Trophoblast cell (in vitro differentiated cells and primary cell): ENCODE measurements at regions not wholly inside any gene's neighbourhood (a gene's known extent, or its start where the extent isn't known, plus 50 kb on each side); places are given as distances from the start of the nearest gene placed in this dataset.

ENCODE experiments used
- DNase-seq, 2 donors: peaks; one replicate each; pipeline ENCODE4 v3.0.0-alpha.2; 2016
- H2AFZ ChIP-seq: 2 replicates; pipeline ENCODE4 v1.6.1; 2013; ENCODE audit warnings: low read length, moderate library complexity, mild to moderate bottlenecking; ENCODE audit not compliant: insufficient read depth, poor library complexity
- H2AK5ac ChIP-seq: 2 replicates; pipeline ENCODE4 v1.6.1; 2013; ENCODE audit warnings: mild to moderate bottlenecking, low read length
- H2BK120ac ChIP-seq: 2 replicates; pipeline ENCODE4 v1.6.1; 2013; ENCODE audit warnings: low read length, mild to moderate bottlenecking, moderate library complexity; ENCODE audit not compliant: insufficient read depth, poor library complexity
- H2BK12ac ChIP-seq: 2 replicates; pipeline ENCODE4 v1.6.1; 2013; ENCODE audit warnings: mild to moderate bottlenecking, low read length, moderate library complexity
- H2BK5ac ChIP-seq: 2 replicates; pipeline ENCODE4 v1.6.1; 2013; ENCODE audit warnings: low read length, low read depth, moderate library complexity, mild to moderate bottlenecking; ENCODE audit not compliant: poor library complexity
- H3K14ac ChIP-seq: 2 replicates; pipeline ENCODE4 v1.6.1; 2013; ENCODE audit warnings: mild to moderate bottlenecking, low read length
- H3K18ac ChIP-seq: 2 replicates; pipeline ENCODE4 v1.6.1; 2013; ENCODE audit warnings: mild to moderate bottlenecking, low read length
- H3K23ac ChIP-seq: 2 replicates; pipeline ENCODE4 v1.6.1; 2013; ENCODE audit warnings: low read length
- H3K27ac ChIP-seq: 2 replicates; pipeline ENCODE4 v1.5.1; 2013; ENCODE audit warnings: low read depth, mild to moderate bottlenecking, inconsistent platforms, low read length, moderate library complexity
- H3K27me3 ChIP-seq: 2 replicates; pipeline ENCODE4 v1.6.1; 2013; ENCODE audit warnings: inconsistent platforms, mild to moderate bottlenecking, low read length, moderate library complexity; ENCODE audit not compliant: insufficient read depth
- H3K36me3 ChIP-seq, 2 experiments: 1 replicate in 1 of 2; 2 replicates in 1 of 2; pipeline ENCODE4 v1.6.1; 2013; ENCODE audit warnings: low read length in 2 of 2, mild to moderate bottlenecking in 2 of 2, moderate library complexity in 1 of 2; ENCODE audit not compliant: insufficient read depth in 2 of 2, control insufficient read depth in 1 of 2
- H3K4ac ChIP-seq: 2 replicates; pipeline ENCODE4 v1.6.1; 2013; ENCODE audit warnings: low read depth, mild to moderate bottlenecking, low read length, moderate library complexity
- H3K4me1 ChIP-seq, 2 experiments: 1 replicate in 1 of 2; 2 replicates in 1 of 2; pipeline ENCODE4 v1.6.1; 2013; ENCODE audit warnings: low read length in 2 of 2, mild to moderate bottlenecking in 2 of 2, moderate library complexity in 1 of 2; ENCODE audit not compliant: insufficient read depth in 2 of 2, control insufficient read depth in 1 of 2
- H3K4me2 ChIP-seq: 2 replicates; pipeline ENCODE4 v1.6.1; 2013; ENCODE audit warnings: inconsistent platforms, mild to moderate bottlenecking, low read length, moderate library complexity
- H3K4me3 ChIP-seq: 2 replicates; pipeline ENCODE4 v1.5.1; 2013; ENCODE audit warnings: mild to moderate bottlenecking, low read depth, low read length, inconsistent platforms
- H3K79me1 ChIP-seq: one replicate; pipeline ENCODE4 v1.6.1; 2013; ENCODE audit warnings: low read length
- H3K79me2 ChIP-seq: 2 replicates; pipeline ENCODE4 v1.6.1; 2013; ENCODE audit warnings: low read length, mild to moderate bottlenecking; ENCODE audit not compliant: control insufficient read depth, insufficient read depth, poor library complexity
- H3K9ac ChIP-seq: 2 replicates; pipeline ENCODE4 v1.6.1; 2013; ENCODE audit warnings: mild to moderate bottlenecking, low read length
- H3K9me3 ChIP-seq: 2 replicates; pipeline ENCODE4 v1.6.1; 2013; ENCODE audit warnings: low read depth, mild to moderate bottlenecking, control low read depth, inconsistent platforms, low read length; ENCODE audit not compliant: insufficient read depth
- H4K12ac ChIP-seq: 2 replicates; pipeline ENCODE4 v1.6.1; 2013; ENCODE audit warnings: low read depth, mild to moderate bottlenecking, low read length, moderate library complexity
- H4K8ac ChIP-seq: 2 replicates; pipeline ENCODE4 v1.6.1; 2013; ENCODE audit warnings: low read depth, mild to moderate bottlenecking, low read length, moderate library complexity
- H4K91ac ChIP-seq: one replicate; pipeline ENCODE4 v1.6.1; 2013; ENCODE audit warnings: low read depth, mild to moderate bottlenecking, low read length, moderate library complexity
- WGBS: extraction: QIAGEN DNeasy Blood & Tissue Kit; methylation state at CpG from one replicate; pipeline ENCODE4 v1.1.7; 2013; ENCODE audit warnings: missing lambda C conversion rate; ENCODE audit not compliant: insufficient read length, insufficient coverage; ENCODE audit errors: extremely low coverage; 5-methylcytosine and 5-hydroxymethylcytosine counted together

DNA sequence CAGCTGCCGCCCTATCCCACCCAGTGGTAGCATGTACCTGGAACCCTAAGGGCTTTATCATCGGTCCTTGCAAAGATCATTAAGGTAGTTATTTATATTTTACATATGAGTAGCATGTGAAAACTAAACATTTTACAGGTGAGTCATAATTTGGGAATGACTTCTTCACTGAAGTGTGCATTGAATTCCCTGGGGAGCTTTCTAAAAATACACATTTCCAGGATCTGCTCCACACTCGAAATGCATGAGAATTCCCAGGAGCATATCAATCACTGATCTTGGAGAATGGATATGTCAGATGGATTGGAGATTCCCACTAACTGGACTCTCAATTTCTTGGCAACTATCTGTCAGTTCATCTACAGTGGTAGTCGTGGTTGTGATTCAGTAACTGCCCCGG, 717.5 kb downstream of the IRX1 start:
- H3K9me3 ChIP-seq = no peaks in the 10 kb centered on the region
- no peak overlapping the region for H3K23ac ChIP-seq
- peaks cover 0 to 3% of the 10 kb centered on the region in 2 experiments for H3K4me1 ChIP-seq
- no peak overlapping the region for H2BK12ac ChIP-seq
- no peak overlapping the region for H4K8ac ChIP-seq
- no peak overlapping the region for H4K91ac ChIP-seq
- no peaks in the 10 kb centered on the region for H3K36me3 ChIP-seq
- H4K12ac ChIP-seq = no peak overlapping the region
- no peak overlapping the region for H3K4me3 ChIP-seq
- no peak overlapping the region for H3K27ac ChIP-seq
- no peak overlapping the region for H3K14ac ChIP-seq
- no peak for DNase-seq
- no peak overlapping the region for H3K9ac ChIP-seq
- H2BK5ac ChIP-seq = no peak overlapping the region
- no peak overlapping the region for H3K18ac ChIP-seq
- WGBS = no CpG with 5 or more reads among the region's 5 CpGs
- H3K4me2 ChIP-seq = no peak overlapping the region
- no peaks in the 10 kb centered on the region for H3K79me1 ChIP-seq
- H3K79me2 ChIP-seq = no peaks in the 10 kb centered on the region
- no peak overlapping the region for H2AK5ac ChIP-seq
- no peak overlapping the region for H2AFZ ChIP-seq
- no peak overlapping the region for H2BK120ac ChIP-seq
- no peaks in the 10 kb centered on the region for H3K27me3 ChIP-seq
- H3K4ac ChIP-seq = no peak overlapping the region

- Histone ChIP-seq H3K4me1 (no peaks in the 10 kb centered on the region), H3K79me2 (no peaks in the 10 kb centered on the region), H3K23ac (no peak overlapping the region), H3K4ac (no peak overlapping the region), H4K91ac (no peak overlapping the region), H3K14ac (no peak overlapping the region), H2AFZ (no peak overlapping the region), H4K12ac (no peak overlapping the region), H2AK5ac (no peak overlapping the region), H2BK120ac (no peak overlapping the region), H3K27me3 (no peaks in the 10 kb centered on the region), H2BK5ac (no peak overlapping the region), H4K8ac (no peak overlapping the region), H3K79me1 (no peaks in the 10 kb centered on the region), H3K4me3 (no peak overlapping the region), H3K9me3 (no peaks in the 10 kb centered on the region), H3K9ac (no peak overlapping the region), H3K18ac (no peak overlapping the region), H3K36me3 (no peaks in the 10 kb centered on the region), H3K4me2 (no peak overlapping the region), H3K27ac (no peak overlapping the region), H2BK12ac (no peak overlapping the region)
- WGBS = no CpG with 5 or more reads among the region's 16 CpGs
- no peak for DNase-seq
Observed at GRCh38 chr5:4319478-4320128, 724.0 kb downstream of the IRX1 start.

GRCh38 chr5:4330327-4330726, 734.7 kb downstream of the IRX1 start:
- Histone ChIP-seq H2AK5ac (no peak overlapping the region), H2BK12ac (no peak overlapping the region), H3K27ac (no peak overlapping the region), H3K9me3 (no peaks in the 10 kb centered on the region), H2BK120ac (no peak overlapping the region), H3K4me1 (no peaks in the 10 kb centered on the region), H3K4me2 (no peak overlapping the region), H3K18ac (no peak overlapping the region), H3K14ac (no peak overlapping the region), H3K27me3 (no peaks in the 10 kb centered on the region), H3K4ac (no peak overlapping the region), H2BK5ac (no peak overlapping the region), H3K36me3 (no peaks in the 10 kb centered on the region), H3K79me2 (no peaks in the 10 kb centered on the region), H4K8ac (no peak overlapping the region), H3K4me3 (no peak overlapping the region), H3K23ac (no peak overlapping the region), H2AFZ (no peak overlapping the region), H3K9ac (no peak overlapping the region), H3K79me1 (no peaks in the 10 kb centered on the region), H4K12ac (no peak overlapping the region), H4K91ac (no peak overlapping the region)
- no CpG with 5 or more reads among the region's 2 CpGs for WGBS
- DNase-seq = no peak

GRCh38 chr5:4335078-4335477, 739.4 kb downstream of the IRX1 start:
- no peaks in the 10 kb centered on the region for H3K4me1 ChIP-seq
- H3K9ac ChIP-seq = no peak overlapping the region
- H3K27ac ChIP-seq = no peak overlapping the region
- H3K4me3 ChIP-seq = no peak overlapping the region
- no peak overlapping the region for H2BK120ac ChIP-seq
- no peaks in the 10 kb centered on the region for H3K79me1 ChIP-seq
- H3K14ac ChIP-seq = no peak overlapping the region
- DNase-seq = no peak
- no peak overlapping the region for H4K12ac ChIP-seq
- H3K18ac ChIP-seq = no peak overlapping the region
- H2BK12ac ChIP-seq = no peak overlapping the region
- no peaks in the 10 kb centered on the region for H3K79me2 ChIP-seq
- H4K8ac ChIP-seq = no peak overlapping the region
- H3K23ac ChIP-seq = no peak overlapping the region
- WGBS = no CpG with 5 or more reads among the region's 2 CpGs
- H3K36me3 ChIP-seq = no peaks in the 10 kb centered on the region
- no peak overlapping the region for H4K91ac ChIP-seq
- H3K27me3 ChIP-seq = no peaks in the 10 kb centered on the region
- no peak overlapping the region for H2BK5ac ChIP-seq
- H3K4ac ChIP-seq = no peak overlapping the region
- H2AK5ac ChIP-seq = no peak overlapping the region
- H3K9me3 ChIP-seq = peaks cover 3% of the 10 kb centered on the region
- no peak overlapping the region for H3K4me2 ChIP-seq
- no peak overlapping the region for H2AFZ ChIP-seq
